WERI-Rb-1 (cell line): ENCODE measurements at regions not wholly inside any gene's neighbourhood (a gene's known extent, or its start where the extent isn't known, plus 50 kb on each side); places are given as distances from the start of the nearest gene placed in this dataset.

Experiments used
- DNase-seq: peaks from one replicate; pipeline ENCODE4 v3.0.0-alpha.2; 2020
- H3K27ac ChIP-seq: fragments of 250-450 bp; sonication (Bioruptor Pico); 2 replicates; pipeline ENCODE4 v1.5.1; 2020; ENCODE audit warnings: mild to moderate bottlenecking, moderate library complexity
- H3K27me3 ChIP-seq: fragments of 250-450 bp; sonication (Bioruptor Pico); 2 replicates; pipeline ENCODE4 v1.5.1; 2021; ENCODE audit warnings: mild to moderate bottlenecking, low read depth, moderate library complexity; ENCODE audit not compliant: insufficient read depth, severe bottlenecking
- H3K36me3 ChIP-seq: fragments of 250-450 bp; sonication (Bioruptor Pico); 2 replicates; pipeline ENCODE4 v1.5.1; 2020; ENCODE audit warnings: mild to moderate bottlenecking, moderate library complexity
- H3K4me3 ChIP-seq: 2 replicates; pipeline ENCODE4 v1.5.1; 2011; ENCODE audit warnings: low read depth, mild to moderate bottlenecking, control low read depth, low read length
- H3K9me3 ChIP-seq: fragments of 250-450 bp; sonication (Bioruptor Pico); 2 replicates; pipeline ENCODE4 v1.5.1; 2021; ENCODE audit warnings: mild to moderate bottlenecking, moderate library complexity; ENCODE audit not compliant: severe bottlenecking
- TF ChIP-seq, protein P1 (sequence below): IDR thresholded peaks from 2 replicates; pipeline ENCODE4 v1.5.1; 2011; ENCODE audit warnings: low read depth, mild to moderate bottlenecking, control low read depth, inconsistent platforms, low read length

DNA sequence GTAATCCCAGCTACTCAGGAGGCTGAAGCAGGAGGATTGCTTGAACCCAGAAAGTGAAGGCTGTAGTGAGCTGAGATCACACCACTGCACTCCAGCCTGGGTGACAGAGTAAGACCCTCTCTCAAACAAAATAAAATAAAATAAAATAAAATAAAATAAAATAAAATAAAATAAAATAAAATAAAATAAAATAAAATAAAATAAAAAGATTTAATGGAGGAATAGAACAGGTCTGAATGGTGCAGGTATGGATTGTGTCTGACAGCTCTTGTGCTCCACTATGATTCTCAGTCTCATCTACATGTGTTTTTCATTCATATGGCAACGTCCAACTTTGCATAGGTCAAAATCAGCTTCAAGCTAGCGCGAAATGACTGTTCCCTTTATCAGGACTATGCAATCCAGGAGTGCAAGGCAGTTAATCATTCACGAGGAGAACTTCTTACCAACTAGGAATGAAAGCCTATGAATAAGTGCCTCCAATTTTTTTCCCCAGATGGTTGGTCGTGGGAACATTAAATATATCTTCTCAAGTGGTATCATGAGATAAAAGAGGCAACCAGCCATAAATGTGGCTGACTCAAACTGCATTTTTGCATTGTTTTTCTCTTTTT is 1392.3 kb upstream of the CDH9 start:
- TF ChIP-seq, protein P1, sequence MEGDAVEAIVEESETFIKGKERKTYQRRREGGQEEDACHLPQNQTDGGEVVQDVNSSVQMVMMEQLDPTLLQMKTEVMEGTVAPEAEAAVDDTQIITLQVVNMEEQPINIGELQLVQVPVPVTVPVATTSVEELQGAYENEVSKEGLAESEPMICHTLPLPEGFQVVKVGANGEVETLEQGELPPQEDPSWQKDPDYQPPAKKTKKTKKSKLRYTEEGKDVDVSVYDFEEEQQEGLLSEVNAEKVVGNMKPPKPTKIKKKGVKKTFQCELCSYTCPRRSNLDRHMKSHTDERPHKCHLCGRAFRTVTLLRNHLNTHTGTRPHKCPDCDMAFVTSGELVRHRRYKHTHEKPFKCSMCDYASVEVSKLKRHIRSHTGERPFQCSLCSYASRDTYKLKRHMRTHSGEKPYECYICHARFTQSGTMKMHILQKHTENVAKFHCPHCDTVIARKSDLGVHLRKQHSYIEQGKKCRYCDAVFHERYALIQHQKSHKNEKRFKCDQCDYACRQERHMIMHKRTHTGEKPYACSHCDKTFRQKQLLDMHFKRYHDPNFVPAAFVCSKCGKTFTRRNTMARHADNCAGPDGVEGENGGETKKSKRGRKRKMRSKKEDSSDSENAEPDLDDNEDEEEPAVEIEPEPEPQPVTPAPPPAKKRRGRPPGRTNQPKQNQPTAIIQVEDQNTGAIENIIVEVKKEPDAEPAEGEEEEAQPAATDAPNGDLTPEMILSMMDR, result no peak
- H3K9me3 ChIP-seq, result peaks cover 3% of the 10 kb centered on the region
- H3K27ac ChIP-seq, result no peak overlapping the region
- H3K36me3 ChIP-seq, result no peaks in the 10 kb centered on the region
- H3K27me3 ChIP-seq, result no peaks in the 10 kb centered on the region
- no peak overlapping the region for H3K4me3 ChIP-seq
- DNase-seq, result no peak

DNA sequence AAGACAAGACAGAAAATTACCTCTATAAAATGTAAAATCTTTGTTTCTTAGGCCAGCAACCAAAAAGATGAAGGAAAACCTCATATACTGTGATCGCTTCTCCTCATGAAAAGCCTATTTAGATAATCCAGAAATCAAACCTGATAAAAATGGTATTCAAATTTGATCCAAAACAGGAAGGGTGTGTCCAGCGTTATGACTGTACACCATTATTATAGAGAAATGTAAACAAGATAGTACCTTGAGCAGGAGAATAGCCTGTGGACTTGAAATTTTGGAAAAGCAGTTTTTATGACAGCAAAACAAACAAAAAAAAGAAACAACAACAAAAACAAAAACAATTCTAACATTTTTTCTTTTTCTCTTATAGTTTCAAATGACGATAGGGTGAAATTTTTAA is 1382.8 kb upstream of the CDH9 start:
- TF ChIP-seq, protein P1, result no peak
- H3K36me3 ChIP-seq, result no peaks in the 10 kb centered on the region
- H3K27ac ChIP-seq, result no peak overlapping the region
- no peaks in the 10 kb centered on the region for H3K9me3 ChIP-seq
- DNase-seq, result no peak
- no peak overlapping the region for H3K4me3 ChIP-seq
- no peaks in the 10 kb centered on the region for H3K27me3 ChIP-seq

- H3K4me3 ChIP-seq, result no peak overlapping the region
- no peaks in the 10 kb centered on the region for H3K9me3 ChIP-seq
- H3K27ac ChIP-seq, result no peak overlapping the region
- no peak for DNase-seq
- H3K27me3 ChIP-seq, result no peaks in the 10 kb centered on the region
- no peaks in the 10 kb centered on the region for H3K36me3 ChIP-seq
- TF ChIP-seq, protein P1, result no peak
Measured at GRCh38 chr5:28415791-28416443, 1377.5 kb upstream of the CDH9 start.

GRCh38 chr5:28414619-28415018 is 1376.2 kb upstream of the CDH9 start:
- Histone ChIP-seq H3K4me3 (no peak overlapping the region), H3K27me3 (no peaks in the 10 kb centered on the region), H3K9me3 (no peaks in the 10 kb centered on the region), H3K27ac (no peak overlapping the region), H3K36me3 (no peaks in the 10 kb centered on the region)
- TF ChIP-seq, protein P1, result no peak
- no peak for DNase-seq

GRCh38 chr5:28408651-28409050 is 1370.3 kb upstream of the CDH9 start:
- Histone ChIP-seq H3K4me3 (no peak overlapping the region), H3K27ac (no peak overlapping the region), H3K9me3 (no peaks in the 10 kb centered on the region), H3K36me3 (no peaks in the 10 kb centered on the region), H3K27me3 (no peaks in the 10 kb centered on the region)
- DNase-seq, result no peak
- TF ChIP-seq, protein P1, result no peak

GRCh38 chr5:28408186-28408585 is 1369.8 kb upstream of the CDH9 start:
- Histone ChIP-seq H3K27me3 (no peaks in the 10 kb centered on the region), H3K27ac (no peak overlapping the region), H3K9me3 (no peaks in the 10 kb centered on the region), H3K36me3 (no peaks in the 10 kb centered on the region), H3K4me3 (no peak overlapping the region)
- DNase-seq, result no peak
- TF ChIP-seq, protein P1, result no peak
